ENCODE measurements at regions not wholly inside any gene's neighbourhood (a gene's known extent, or its start where the extent isn't known, plus 50 kb on each side); places are given as distances from the start of the nearest gene placed in this dataset.

- DNase-seq (ENCODE audit: low spot score): peak; percentile 49
- no peaks in the 10 kb centered on the region for H3K27me3 ChIP-seq (ENCODE audit: control insufficient read depth in 4 of 4, insufficient read depth in 4 of 4, low read length in 3 of 4)
- 68% methylated on average over 11 of the region's 11 CpGs for WGBS
- H3K4me1 ChIP-seq (ENCODE audit: control insufficient read depth in 4 of 4, insufficient read depth in 4 of 4, low read length in 3 of 4): no peaks in the 10 kb centered on the region
- no peak overlapping the region for H3K27ac ChIP-seq (ENCODE audit: low read depth in 1 of 2, low read length in 2 of 2)
- H3K36me3 ChIP-seq (ENCODE audit: control insufficient read depth in 4 of 4, insufficient read depth in 3 of 4, low read depth in 1 of 4, low read length in 3 of 4): no peaks in the 10 kb centered on the region
- H3K9me3 ChIP-seq (ENCODE audit: control insufficient read depth in 4 of 4, low read length in 3 of 4): peaks cover 0 to 5% (median 2%) of the 10 kb centered on the region in 4 donors
- no peak for TF ChIP-seq ATF3 (IDR thresholded peaks at IDR 0.05)
- no peak for TF ChIP-seq JUND (IDR thresholded peaks at IDR 0.05)
- no peak for TF ChIP-seq HNF4G (IDR thresholded peaks at IDR 0.05)
- no peak for TF ChIP-seq HNF4A (conservative IDR thresholded peaks at IDR 0.05)
- TF ChIP-seq NR2F2 (IDR thresholded peaks at IDR 0.05): no peak
- no peak for TF ChIP-seq FOXA2 (IDR thresholded peaks at IDR 0.05)
- no peak for TF ChIP-seq CTCF (IDR thresholded peaks at IDR 0.05; ENCODE audit: low read depth, low read length, missing input control)
- no peak for TF ChIP-seq MAX (IDR thresholded peaks at IDR 0.05)
- TF ChIP-seq ZBTB33 (IDR thresholded peaks at IDR 0.05): no peak
- TF ChIP-seq YY1 (IDR thresholded peaks at IDR 0.05): no peak
- H3K9ac ChIP-seq (ENCODE audit: low read depth in 1 of 2, low read length in 2 of 2): no peak overlapping the region
- no peak overlapping the region for H3K4me3 ChIP-seq (ENCODE audit: low read depth in 1 of 3, low read length in 3 of 3)
Observed at GRCh38 chr17:5825717-5826330, 241.5 kb upstream of the NLRP1 start.

GRCh38 chr17:5826384-5826783 lies 242.1 kb upstream of the NLRP1 start:
- TF ChIP-seq GABPA (IDR thresholded peaks at IDR 0.05 in 1 of 2, conservative IDR thresholded peaks at IDR 0.05 in 1 of 2) (no peak), ZBTB33 (IDR thresholded peaks at IDR 0.05) (no peak), JUND (IDR thresholded peaks at IDR 0.05) (no peak), FOXA2 (IDR thresholded peaks at IDR 0.05) (no peak), FOXA1 (IDR thresholded peaks at IDR 0.05) (no peak), TAF1 (conservative IDR thresholded peaks at IDR 0.05) (no peak), HNF4A (conservative IDR thresholded peaks at IDR 0.05) (no peak), NR2F2 (IDR thresholded peaks at IDR 0.05) (no peak), ATF3 (IDR thresholded peaks at IDR 0.05) (no peak), YY1 (IDR thresholded peaks at IDR 0.05) (no peak), SP1 (IDR thresholded peaks at IDR 0.05) (no peak), CTCF (IDR thresholded peaks at IDR 0.05; ENCODE audit: low read depth, low read length, missing input control) (no peak), HNF4G (IDR thresholded peaks at IDR 0.05) (no peak), RXRA (IDR thresholded peaks at IDR 0.05) (no peak), REST (IDR thresholded peaks at IDR 0.05) (no peak), RAD21 (IDR thresholded peaks at IDR 0.05) (no peak), MAX (IDR thresholded peaks at IDR 0.05) (no peak)
- Histone ChIP-seq H3K9ac (ENCODE audit: low read depth in 1 of 2, low read length in 2 of 2) (no peak overlapping the region), H3K27ac (ENCODE audit: low read depth in 1 of 2, low read length in 2 of 2) (no peak overlapping the region), H3K9me3 (ENCODE audit: control insufficient read depth in 4 of 4, low read length in 3 of 4) (peaks cover 0 to 5% (median 2%) of the 10 kb centered on the region in 4 donors), H3K4me3 (ENCODE audit: low read depth in 1 of 3, low read length in 3 of 3) (no peak overlapping the region), H3K4me1 (ENCODE audit: control insufficient read depth in 4 of 4, insufficient read depth in 4 of 4, low read length in 3 of 4) (no peaks in the 10 kb centered on the region), H3K27me3 (ENCODE audit: control insufficient read depth in 4 of 4, insufficient read depth in 4 of 4, low read length in 3 of 4) (no peaks in the 10 kb centered on the region), H3K36me3 (ENCODE audit: control insufficient read depth in 4 of 4, insufficient read depth in 3 of 4, low read depth in 1 of 4, low read length in 3 of 4) (no peaks in the 10 kb centered on the region)
- WGBS: 91% methylated on average over 2 of the region's 2 CpGs
- DNase-seq (ENCODE audit: low spot score): no peak
